RPMI7951 (cell line): ENCODE measurements at regions not wholly inside any gene's neighbourhood (a gene's known extent, or its start where the extent isn't known, plus 50 kb on each side); places are given as distances from the start of the nearest gene placed in this dataset.
A peak's percentile ranks its signal among the peaks of the same experiment; 100 is the strongest.
"Not testable (repeated sequence)": the region's sequence is repeated elsewhere in the genome, so short reads cannot be mapped to it uniquely, and the experiment has no call there.

Experiments
- DNase-seq: peaks from one replicate; pipeline ENCODE4 v3.0.0-alpha.2; 2012; ENCODE audit warnings: low read depth

GRCh38 chr11:71098776-71099175 is 153.6 kb downstream of the SHANK2 start:
- no peak for DNase-seq

GRCh38 chr11:71097506-71098240 is 154.7 kb downstream of the SHANK2 start:
- DNase-seq = no peak

GRCh38 chr11:71096751-71097388 is 155.5 kb downstream of the SHANK2 start:
- peak; percentile 6 for DNase-seq

- no peak for DNase-seq
Measured at GRCh38 chr11:71095294-71095850, 157.0 kb downstream of the SHANK2 start.

GRCh38 chr11:71094296-71095077 is 157.9 kb downstream of the SHANK2 start:
- no peak for DNase-seq

GRCh38 chr11:71093783-71094182 is 158.6 kb downstream of the SHANK2 start:
- DNase-seq = no peak

- DNase-seq = no peak
Measured at GRCh38 chr11:71091506-71092265, 160.7 kb downstream of the SHANK2 start.

- DNase-seq = no peak
Measured at GRCh38 chr11:71089571-71089970, 162.8 kb downstream of the SHANK2 start.

GRCh38 chr11:71088314-71089215 is 163.8 kb downstream of the SHANK2 start:
- not testable (repeated sequence) for DNase-seq

- DNase-seq = peak; percentile 9
Measured at GRCh38 chr11:71086687-71087258, 165.6 kb downstream of the SHANK2 start.

GRCh38 chr11:71084306-71085012 is 167.9 kb downstream of the SHANK2 start:
- no peak for DNase-seq

- no peak for DNase-seq
Measured at GRCh38 chr11:71083105-71083504, 169.3 kb downstream of the SHANK2 start.

GRCh38 chr11:71082454-71082853 is 169.9 kb downstream of the SHANK2 start:
- DNase-seq = no peak

- no peak for DNase-seq
Measured at GRCh38 chr11:71081704-71082230, 170.6 kb downstream of the SHANK2 start.

GRCh38 chr11:71080239-71081097 is 171.9 kb downstream of the SHANK2 start:
- DNase-seq = peak; percentile 61

GRCh38 chr11:71079795-71080194 is 172.6 kb downstream of the SHANK2 start:
- DNase-seq = no peak

- DNase-seq = peak; percentile 8
Measured at GRCh38 chr11:71078482-71078881, 173.9 kb downstream of the SHANK2 start.
